HepG2 (cell line): ENCODE measurements at regions not wholly inside any gene's neighbourhood (a gene's known extent, or its start where the extent isn't known, plus 50 kb on each side); places are given as distances from the start of the nearest gene placed in this dataset.
"Not testable (repeated sequence)": the region's sequence is repeated elsewhere in the genome, so short reads cannot be mapped to it uniquely, and the experiment has no call there.

Source experiments
- BRD4 ChIP-seq: sonication (generic); formaldehyde crosslinking; IDR thresholded peaks from 2 replicates; pipeline ENCODE4 v1.4.0; 2020; ENCODE audit warnings: missing genetic modification reagents
- CAMTA2 ChIP-seq: sonication (generic); formaldehyde crosslinking; IDR thresholded peaks from 2 replicates; pipeline ENCODE4 v1.4.0; 2020; ENCODE audit warnings: mild to moderate bottlenecking, missing genetic modification reagents, borderline replicate concordance
- FOXA1 ChIP-seq, 2 experiments: fragments of 450-650 bp in 1 of 2; sonication (generic) in 1 of 2; formaldehyde crosslinking in 1 of 2; IDR thresholded peaks; 2 replicates each; pipeline versions ENCODE4 v1.4.0 to v1.6.1; 2016 to 2020; ENCODE audit warnings: missing genetic modification reagents in 1 of 2
- HOXA5 ChIP-seq: sonication (generic); formaldehyde crosslinking; IDR thresholded peaks from 2 replicates; pipeline ENCODE4 v1.4.0; 2020; ENCODE audit warnings: missing genetic modification reagents
- IKZF1 ChIP-seq: fragments of 450-650 bp; IDR thresholded peaks from 2 replicates; pipeline ENCODE4 v1.7.1; 2016
- NBN ChIP-seq: fragments of 450-650 bp; conservative IDR thresholded peaks from 2 replicates; pipeline ENCODE4 v1.6.1; 2017
- NRL ChIP-seq: sonication (generic); formaldehyde crosslinking; IDR thresholded peaks from 2 replicates; pipeline ENCODE4 v1.5.0; 2020; ENCODE audit warnings: missing genetic modification reagents, mild to moderate bottlenecking, moderate library complexity, borderline replicate concordance
- SOX6 ChIP-seq, 2 experiments: fragments of 450-650 bp in 1 of 2; sonication (generic) in 1 of 2; formaldehyde crosslinking in 1 of 2; IDR thresholded peaks; 2 replicates each; pipeline versions ENCODE4 v1.4.0 to v1.6.1; 2017 to 2020; ENCODE audit warnings: antibody characterized with exemption in 1 of 2, mild to moderate bottlenecking in 1 of 2, missing genetic modification reagents in 1 of 2
- STAG1 ChIP-seq: sonication (generic); formaldehyde crosslinking; IDR thresholded peaks from 2 replicates; pipeline ENCODE4 v1.4.0; 2020; ENCODE audit warnings: missing genetic modification reagents
- TRIM22 ChIP-seq: fragments of 450-650 bp; IDR thresholded peaks from 2 replicates; pipeline ENCODE4 v1.6.1; 2017
- ZNF513 ChIP-seq: sonication (generic); formaldehyde crosslinking; conservative IDR thresholded peaks from 2 replicates; pipeline ENCODE4 v1.5.0; 2020; ENCODE audit warnings: missing genetic modification reagents
- TF ChIP-seq, protein P1 (sequence below): sonication (generic); formaldehyde crosslinking; IDR thresholded peaks from 2 replicates; pipeline ENCODE4 v1.5.0; 2020; ENCODE audit warnings: missing genetic modification reagents
- TF ChIP-seq, protein P2 (sequence below): sonication (generic); formaldehyde crosslinking; IDR thresholded peaks from 2 replicates; pipeline ENCODE4 v1.4.0; 2020; ENCODE audit warnings: missing genetic modification reagents

GRCh38 chr16:21517263-21517662 is 82.1 kb upstream of the METTL9 start (continued):
- TF ChIP-seq ZNF513 (CRISPR knock-in tag) (peak; percentile 79; the same call in 1 of the 2 replicates), BRD4 (0 out of 2 replicates have a peak, but pooled peaks have one; percentile 38), NRL (CRISPR knock-in tag) (0 out of 2 replicates have a peak, but pooled peaks have one; percentile 55), HOXA5 (CRISPR knock-in tag) (0 out of 2 replicates have a peak, but pooled peaks have one; percentile 30), IKZF1 (peak; percentile 67; the same call in 1 of the 2 replicates), TRIM22 (0 out of 2 replicates have a peak, but pooled peaks have one; percentile 73), NBN (0 out of 2 replicates have a peak, but pooled peaks have one; percentile 63), STAG1 (0 out of 2 replicates have a peak, but pooled peaks have one; percentile 7), SOX6 (IDR thresholded peaks at IDR 0.05) (peak; percentile 16; the same call in 1 of the 2 replicates), CAMTA2 (0 out of 2 replicates have a peak, but pooled peaks have one; percentile 44), FOXA1 (IDR thresholded peaks at IDR 0.05) (peak; percentile 33; the same call in 1 of the 2 replicates)
- TF ChIP-seq, protein P1, sequence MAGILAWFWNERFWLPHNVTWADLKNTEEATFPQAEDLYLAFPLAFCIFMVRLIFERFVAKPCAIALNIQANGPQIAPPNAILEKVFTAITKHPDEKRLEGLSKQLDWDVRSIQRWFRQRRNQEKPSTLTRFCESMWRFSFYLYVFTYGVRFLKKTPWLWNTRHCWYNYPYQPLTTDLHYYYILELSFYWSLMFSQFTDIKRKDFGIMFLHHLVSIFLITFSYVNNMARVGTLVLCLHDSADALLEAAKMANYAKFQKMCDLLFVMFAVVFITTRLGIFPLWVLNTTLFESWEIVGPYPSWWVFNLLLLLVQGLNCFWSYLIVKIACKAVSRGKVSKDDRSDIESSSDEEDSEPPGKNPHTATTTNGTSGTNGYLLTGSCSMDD = 0 out of 2 replicates have a peak, but pooled peaks have one; percentile 39
- TF ChIP-seq SOX6, FOXA1 (CRISPR knock-in tag; IDR thresholded peaks at IDR 0.05): not testable (repeated sequence)
- TF ChIP-seq, protein P2, sequence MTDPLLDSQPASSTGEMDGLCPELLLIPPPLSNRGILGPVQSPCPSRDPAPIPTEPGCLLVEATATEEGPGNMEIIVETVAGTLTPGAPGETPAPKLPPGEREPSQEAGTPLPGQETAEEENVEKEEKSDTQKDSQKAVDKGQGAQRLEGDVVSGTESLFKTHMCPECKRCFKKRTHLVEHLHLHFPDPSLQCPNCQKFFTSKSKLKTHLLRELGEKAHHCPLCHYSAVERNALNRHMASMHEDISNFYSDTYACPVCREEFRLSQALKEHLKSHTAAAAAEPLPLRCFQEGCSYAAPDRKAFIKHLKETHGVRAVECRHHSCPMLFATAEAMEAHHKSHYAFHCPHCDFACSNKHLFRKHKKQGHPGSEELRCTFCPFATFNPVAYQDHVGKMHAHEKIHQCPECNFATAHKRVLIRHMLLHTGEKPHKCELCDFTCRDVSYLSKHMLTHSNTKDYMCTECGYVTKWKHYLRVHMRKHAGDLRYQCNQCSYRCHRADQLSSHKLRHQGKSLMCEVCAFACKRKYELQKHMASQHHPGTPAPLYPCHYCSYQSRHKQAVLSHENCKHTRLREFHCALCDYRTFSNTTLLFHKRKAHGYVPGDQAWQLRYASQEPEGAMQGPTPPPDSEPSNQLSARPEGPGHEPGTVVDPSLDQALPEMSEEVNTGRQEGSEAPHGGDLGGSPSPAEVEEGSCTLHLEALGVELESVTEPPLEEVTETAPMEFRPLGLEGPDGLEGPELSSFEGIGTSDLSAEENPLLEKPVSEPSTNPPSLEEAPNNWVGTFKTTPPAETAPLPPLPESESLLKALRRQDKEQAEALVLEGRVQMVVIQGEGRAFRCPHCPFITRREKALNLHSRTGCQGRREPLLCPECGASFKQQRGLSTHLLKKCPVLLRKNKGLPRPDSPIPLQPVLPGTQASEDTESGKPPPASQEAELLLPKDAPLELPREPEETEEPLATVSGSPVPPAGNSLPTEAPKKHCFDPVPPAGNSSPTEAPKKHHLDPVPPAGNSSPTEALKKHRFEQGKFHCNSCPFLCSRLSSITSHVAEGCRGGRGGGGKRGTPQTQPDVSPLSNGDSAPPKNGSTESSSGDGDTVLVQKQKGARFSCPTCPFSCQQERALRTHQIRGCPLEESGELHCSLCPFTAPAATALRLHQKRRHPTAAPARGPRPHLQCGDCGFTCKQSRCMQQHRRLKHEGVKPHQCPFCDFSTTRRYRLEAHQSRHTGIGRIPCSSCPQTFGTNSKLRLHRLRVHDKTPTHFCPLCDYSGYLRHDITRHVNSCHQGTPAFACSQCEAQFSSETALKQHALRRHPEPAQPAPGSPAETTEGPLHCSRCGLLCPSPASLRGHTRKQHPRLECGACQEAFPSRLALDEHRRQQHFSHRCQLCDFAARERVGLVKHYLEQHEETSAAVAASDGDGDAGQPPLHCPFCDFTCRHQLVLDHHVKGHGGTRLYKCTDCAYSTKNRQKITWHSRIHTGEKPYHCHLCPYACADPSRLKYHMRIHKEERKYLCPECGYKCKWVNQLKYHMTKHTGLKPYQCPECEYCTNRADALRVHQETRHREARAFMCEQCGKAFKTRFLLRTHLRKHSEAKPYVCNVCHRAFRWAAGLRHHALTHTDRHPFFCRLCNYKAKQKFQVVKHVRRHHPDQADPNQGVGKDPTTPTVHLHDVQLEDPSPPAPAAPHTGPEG (CRISPR knock-in tag) = peak; percentile 33; the same call in 1 of the 2 replicates
